OCI-LY3 (cell line): ENCODE measurements at regions not wholly inside any gene's neighbourhood (a gene's known extent, or its start where the extent isn't known, plus 50 kb on each side); places are given as distances from the start of the nearest gene placed in this dataset.

Source experiments
- H2AFZ ChIP-seq: fragments of 200-600, 300-600 bp; shearing (Covaris generic); 2 replicates; pipeline ENCODE4 v1.6.0; 2014; ENCODE audit warnings: antibody characterized with exemption, low read depth, low read length
- H3K27ac ChIP-seq: fragments of 200-600, 300-600 bp; sonication (generic); 2 replicates; pipeline ENCODE4 v1.5.1; 2014; ENCODE audit warnings: mild to moderate bottlenecking, low read length, moderate library complexity, mixed read lengths
- H3K27me3 ChIP-seq: fragments of 200-600, 300-600 bp; sonication (generic); 2 replicates; pipeline ENCODE4 v1.6.1; 2014; ENCODE audit warnings: low read depth, low read length, mixed read lengths
- H3K36me3 ChIP-seq: fragments of 200-600, 300-600 bp; sonication (generic); replicated peaks from 2 replicates; pipeline ENCODE3; 2014; ENCODE audit warnings: low read depth, low read length, mixed read lengths
- H3K4me1 ChIP-seq: fragments of 300-600, 200-600 bp; sonication (generic); 2 replicates; pipeline ENCODE4 v1.6.1; 2014; ENCODE audit warnings: low read length, mixed read lengths
- H3K4me2 ChIP-seq: fragments of 200-600, 300-600 bp; sonication (generic); 2 replicates; pipeline ENCODE4 v1.6.1; 2014; ENCODE audit warnings: low read length, mixed read lengths
- H3K4me3 ChIP-seq: fragments of 300-600, 200-600 bp; sonication (generic); 2 replicates; pipeline ENCODE4 v1.5.1; 2014; ENCODE audit warnings: antibody characterized with exemption, mild to moderate bottlenecking, low read length, moderate library complexity
- H3K79me2 ChIP-seq: fragments of 300-600, 200-600 bp; shearing (Covaris generic); 2 replicates; pipeline ENCODE4 v1.6.1; 2014; ENCODE audit warnings: mild to moderate bottlenecking, low read length, mixed read lengths
- H3K9ac ChIP-seq: fragments of 300-600, 200-600 bp; shearing (Covaris generic); 2 replicates; pipeline ENCODE4 v1.6.0; 2014; ENCODE audit warnings: mild to moderate bottlenecking, low read length, moderate library complexity
- H3K9me3 ChIP-seq: fragments of 200-600, 300-600 bp; shearing (Covaris generic); 2 replicates; pipeline ENCODE4 v1.6.1; 2014; ENCODE audit warnings: low read length, mixed read lengths; ENCODE audit not compliant: insufficient read depth
- H4K20me1 ChIP-seq: fragments of 200-600, 300-600 bp; sonication (generic); 2 replicates; pipeline ENCODE4 v1.6.1; 2016; ENCODE audit warnings: low read length, mixed read lengths; ENCODE audit not compliant: insufficient read depth
- EZH2phosphoT487 ChIP-seq: fragments of 200-600 bp; shearing (Covaris generic); IDR thresholded peaks from 2 replicates; pipeline ENCODE4 v1.6.1; 2018; ENCODE audit warnings: antibody characterized with exemption, mixed run types, low read depth
- TF ChIP-seq, protein P1 (sequence below): fragments of 200-600, 300-600 bp; sonication (generic); IDR thresholded peaks from 2 replicates; pipeline ENCODE4 v1.5.1; 2014; ENCODE audit warnings: antibody characterized with exemption, low read length, low read depth

DNA sequence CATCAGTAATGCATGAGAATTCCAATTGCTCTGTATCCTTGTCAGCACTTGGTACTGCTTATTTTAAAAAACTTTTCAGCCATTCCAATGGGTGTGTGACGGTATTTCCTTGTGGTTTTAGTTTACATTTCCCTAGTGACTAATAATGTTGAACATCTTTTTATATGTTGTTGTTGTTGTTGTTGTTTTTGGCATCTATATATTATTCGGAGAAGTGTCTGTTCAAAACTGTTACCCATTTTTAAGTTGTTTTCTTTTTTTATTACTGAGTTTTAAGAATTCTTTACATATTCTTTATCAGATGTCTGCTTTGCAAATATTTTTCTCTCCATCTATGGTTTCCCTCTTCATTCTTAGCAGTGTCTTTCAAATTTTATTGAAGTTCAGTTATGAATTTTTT lies 231.1 kb upstream of the POU3F1 start:
- no peaks in the 10 kb centered on the region for H3K36me3 ChIP-seq
- H2AFZ ChIP-seq = no peak overlapping the region
- H3K9ac ChIP-seq = no peak overlapping the region
- H3K9me3 ChIP-seq = 0 out of 2 replicates have a peak, but pooled peaks cover 4% of the 10 kb centered on the region
- H3K4me2 ChIP-seq = no peak overlapping the region
- no peak overlapping the region for H3K4me3 ChIP-seq
- no peaks in the 10 kb centered on the region for H3K4me1 ChIP-seq
- no peak overlapping the region for H3K27ac ChIP-seq
- H3K27me3 ChIP-seq = no peaks in the 10 kb centered on the region
- no peaks in the 10 kb centered on the region for H4K20me1 ChIP-seq
- H3K79me2 ChIP-seq = no peaks in the 10 kb centered on the region
- TF ChIP-seq, protein P1, sequence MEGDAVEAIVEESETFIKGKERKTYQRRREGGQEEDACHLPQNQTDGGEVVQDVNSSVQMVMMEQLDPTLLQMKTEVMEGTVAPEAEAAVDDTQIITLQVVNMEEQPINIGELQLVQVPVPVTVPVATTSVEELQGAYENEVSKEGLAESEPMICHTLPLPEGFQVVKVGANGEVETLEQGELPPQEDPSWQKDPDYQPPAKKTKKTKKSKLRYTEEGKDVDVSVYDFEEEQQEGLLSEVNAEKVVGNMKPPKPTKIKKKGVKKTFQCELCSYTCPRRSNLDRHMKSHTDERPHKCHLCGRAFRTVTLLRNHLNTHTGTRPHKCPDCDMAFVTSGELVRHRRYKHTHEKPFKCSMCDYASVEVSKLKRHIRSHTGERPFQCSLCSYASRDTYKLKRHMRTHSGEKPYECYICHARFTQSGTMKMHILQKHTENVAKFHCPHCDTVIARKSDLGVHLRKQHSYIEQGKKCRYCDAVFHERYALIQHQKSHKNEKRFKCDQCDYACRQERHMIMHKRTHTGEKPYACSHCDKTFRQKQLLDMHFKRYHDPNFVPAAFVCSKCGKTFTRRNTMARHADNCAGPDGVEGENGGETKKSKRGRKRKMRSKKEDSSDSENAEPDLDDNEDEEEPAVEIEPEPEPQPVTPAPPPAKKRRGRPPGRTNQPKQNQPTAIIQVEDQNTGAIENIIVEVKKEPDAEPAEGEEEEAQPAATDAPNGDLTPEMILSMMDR = no peak
- no peak for TF ChIP-seq EZH2phosphoT487

DNA sequence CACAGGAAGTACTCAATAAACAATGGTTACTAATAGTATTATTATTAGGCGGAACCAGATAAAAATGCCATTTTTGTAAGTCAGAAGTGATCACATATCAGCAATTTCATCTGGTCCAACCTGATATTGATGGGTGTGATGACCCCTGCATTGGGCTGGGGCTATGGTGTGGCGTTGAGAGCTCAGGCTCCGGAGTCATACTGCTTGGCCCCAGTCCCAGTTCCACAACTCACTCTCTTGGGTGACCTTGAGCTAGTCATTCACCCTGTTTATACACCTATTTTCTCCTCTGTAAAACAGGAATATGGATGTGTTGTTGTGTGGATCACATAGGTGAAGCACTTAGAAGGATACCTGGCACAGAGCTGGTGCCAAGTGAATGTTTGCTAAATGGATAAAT lies 229.4 kb upstream of the POU3F1 start:
- no peak overlapping the region for H2AFZ ChIP-seq
- no peaks in the 10 kb centered on the region for H3K79me2 ChIP-seq
- no peak overlapping the region for H3K9ac ChIP-seq
- no peaks in the 10 kb centered on the region for H4K20me1 ChIP-seq
- H3K4me2 ChIP-seq = no peak overlapping the region
- no peak for TF ChIP-seq EZH2phosphoT487
- TF ChIP-seq, protein P1 = no peak
- no peak overlapping the region for H3K27ac ChIP-seq
- H3K4me1 ChIP-seq = no peaks in the 10 kb centered on the region
- no peaks in the 10 kb centered on the region for H3K36me3 ChIP-seq
- H3K4me3 ChIP-seq = no peak overlapping the region
- no peaks in the 10 kb centered on the region for H3K27me3 ChIP-seq
- H3K9me3 ChIP-seq = 0 out of 2 replicates have a peak, but pooled peaks cover 4% of the 10 kb centered on the region

DNA sequence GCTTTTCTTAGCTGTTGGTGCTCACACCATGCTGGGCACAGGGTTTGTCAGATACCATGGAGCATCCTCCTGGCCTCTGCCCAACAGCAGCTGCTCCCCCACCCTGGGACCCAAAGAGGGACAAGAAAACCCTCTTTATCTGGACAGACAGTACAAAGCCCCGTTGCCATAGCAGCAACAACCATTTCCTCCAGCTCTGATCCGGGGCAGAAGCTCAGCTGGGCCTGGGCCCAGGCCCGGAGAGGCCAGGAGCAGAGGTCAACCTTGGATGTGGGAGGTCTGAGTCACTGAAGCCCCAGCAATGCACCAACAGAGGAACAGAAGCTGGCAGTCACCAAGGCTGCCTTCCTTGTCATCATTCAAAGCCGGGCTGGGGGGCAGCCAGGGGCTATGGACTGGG lies 228.4 kb upstream of the POU3F1 start:
- no peaks in the 10 kb centered on the region for H3K36me3 ChIP-seq
- H3K27ac ChIP-seq = no peak overlapping the region
- no peaks in the 10 kb centered on the region for H4K20me1 ChIP-seq
- H3K9ac ChIP-seq = no peak overlapping the region
- H3K4me3 ChIP-seq = no peak overlapping the region
- H3K79me2 ChIP-seq = no peaks in the 10 kb centered on the region
- H3K9me3 ChIP-seq = 0 out of 2 replicates have a peak, but pooled peaks cover 4% of the 10 kb centered on the region
- H2AFZ ChIP-seq = no peak overlapping the region
- no peak for TF ChIP-seq EZH2phosphoT487
- TF ChIP-seq, protein P1 = no peak
- no peak overlapping the region for H3K4me2 ChIP-seq
- no peaks in the 10 kb centered on the region for H3K27me3 ChIP-seq
- H3K4me1 ChIP-seq = no peaks in the 10 kb centered on the region

DNA sequence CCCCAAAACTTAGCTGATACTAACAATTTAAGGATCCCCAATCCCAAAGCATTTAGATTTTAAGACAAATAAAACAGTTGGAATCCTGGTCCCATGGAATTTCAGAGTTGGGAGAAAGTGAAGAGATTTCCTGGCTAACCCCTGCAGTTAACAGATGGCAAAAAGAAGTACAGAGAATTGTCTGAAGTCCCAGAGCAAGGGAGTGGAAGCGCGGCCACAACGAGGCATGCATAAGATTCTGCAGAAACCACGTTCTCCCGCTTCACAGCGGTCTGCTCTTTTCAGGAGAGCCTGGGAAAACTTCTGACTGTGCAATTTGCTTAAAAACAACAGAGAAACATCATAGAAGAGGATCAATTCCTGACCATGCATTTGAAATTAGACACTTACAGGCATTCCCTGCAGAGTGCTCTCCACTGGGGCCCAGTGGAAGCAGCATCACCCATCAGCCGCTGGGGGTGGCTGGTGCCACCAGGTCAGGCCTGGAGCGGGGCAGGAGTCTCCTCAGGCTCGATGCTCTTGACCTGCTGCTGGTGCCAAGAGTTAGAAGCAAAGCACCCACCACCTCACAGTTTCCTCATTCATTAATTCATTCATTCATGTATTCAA lies 226.7 kb upstream of the POU3F1 start:
- TF ChIP-seq, protein P1 = no peak
- TF ChIP-seq EZH2phosphoT487 = no peak
- Histone ChIP-seq H2AFZ (no peak overlapping the region), H3K36me3 (no peaks in the 10 kb centered on the region), H3K4me1 (no peaks in the 10 kb centered on the region), H3K79me2 (no peaks in the 10 kb centered on the region), H3K27me3 (no peaks in the 10 kb centered on the region), H4K20me1 (no peaks in the 10 kb centered on the region), H3K4me3 (no peak overlapping the region), H3K9ac (no peak overlapping the region), H3K9me3 (no peaks in the 10 kb centered on the region), H3K27ac (no peak overlapping the region), H3K4me2 (no peak overlapping the region)
